ENCODE measurements at regions not wholly inside any gene's neighbourhood (a gene's known extent, or its start where the extent isn't known, plus 50 kb on each side); places are given as distances from the start of the nearest gene placed in this dataset.

DNA sequence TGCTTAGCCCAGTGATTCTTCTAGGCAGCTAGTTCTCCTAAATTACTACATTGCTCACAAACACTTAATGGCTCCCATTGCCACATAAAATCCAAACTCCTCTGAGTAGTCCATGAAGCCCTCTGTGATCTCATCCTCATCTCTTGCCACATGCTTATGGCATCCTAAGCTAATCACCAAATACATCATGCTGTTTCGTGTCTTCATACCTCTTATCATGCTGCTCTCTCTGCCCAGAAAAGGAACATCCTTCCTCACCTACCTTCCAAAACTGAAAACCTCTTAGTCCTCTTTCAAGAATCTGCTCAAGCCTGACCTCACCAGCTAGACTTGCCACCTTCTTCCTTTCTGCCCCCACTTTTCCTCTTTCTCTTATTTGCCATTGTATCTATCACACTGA, 108.5 kb downstream of the DUSP6 start:
- Histone ChIP-seq H3K9me3 (ENCODE audit: control insufficient read depth, insufficient read depth, low read length) (no peaks in the 10 kb centered on the region), H3K27me3 (ENCODE audit: control insufficient read depth, insufficient read depth, low read length) (peaks cover 37% of the 10 kb centered on the region), H3K4me3 (ENCODE audit: low read depth, low read length) (no peak overlapping the region), H3K36me3 (ENCODE audit: control insufficient read depth, insufficient read depth, low read length) (no peaks in the 10 kb centered on the region), H3K4me1 (ENCODE audit: control insufficient read depth, insufficient read depth, low read length) (peaks cover 42% of the 10 kb centered on the region), H3K27ac (ENCODE audit: low read depth, low read length) (no peak overlapping the region), H3K9ac (ENCODE audit: low read depth, low read length) (no peak overlapping the region)

- H3K27ac ChIP-seq (ENCODE audit: low read depth, low read length): no peak overlapping the region
- peaks cover 13% of the 10 kb centered on the region for H3K27me3 ChIP-seq (ENCODE audit: control insufficient read depth, insufficient read depth, low read length)
- H3K9me3 ChIP-seq (ENCODE audit: control insufficient read depth, insufficient read depth, low read length): no peaks in the 10 kb centered on the region
- H3K36me3 ChIP-seq (ENCODE audit: control insufficient read depth, insufficient read depth, low read length): no peaks in the 10 kb centered on the region
- H3K4me1 ChIP-seq (ENCODE audit: control insufficient read depth, insufficient read depth, low read length): peaks cover 1% of the 10 kb centered on the region
- H3K9ac ChIP-seq (ENCODE audit: low read depth, low read length): no peak overlapping the region
- no peak overlapping the region for H3K4me3 ChIP-seq (ENCODE audit: low read depth, low read length)
Observed at GRCh38 chr12:89239534-89239933, 112.8 kb downstream of the DUSP6 start.

DNA sequence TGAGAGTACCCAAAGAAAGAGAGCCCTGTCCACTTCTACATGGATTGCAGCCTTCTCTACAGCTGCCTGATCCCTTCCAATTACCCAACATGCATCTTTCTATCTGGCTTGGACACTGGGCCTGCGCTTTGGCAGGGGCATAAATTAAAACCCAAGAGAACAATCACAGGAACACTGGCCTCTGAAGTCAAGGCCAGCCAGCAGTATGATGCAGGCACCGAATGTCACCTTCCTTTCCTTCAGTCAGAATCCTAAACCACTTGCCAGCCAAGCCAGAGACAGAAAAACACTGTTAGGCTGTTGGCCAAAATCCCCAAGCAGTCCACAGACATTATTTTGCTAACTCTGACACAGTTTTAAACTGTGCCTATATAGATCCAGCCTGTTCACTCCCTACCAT, 113.7 kb downstream of the DUSP6 start:
- Histone ChIP-seq H3K9me3 (ENCODE audit: control insufficient read depth, insufficient read depth, low read length) (no peaks in the 10 kb centered on the region), H3K27ac (ENCODE audit: low read depth, low read length) (no peak overlapping the region), H3K4me3 (ENCODE audit: low read depth, low read length) (no peak overlapping the region), H3K36me3 (ENCODE audit: control insufficient read depth, insufficient read depth, low read length) (no peaks in the 10 kb centered on the region), H3K9ac (ENCODE audit: low read depth, low read length) (no peak overlapping the region), H3K27me3 (ENCODE audit: control insufficient read depth, insufficient read depth, low read length) (peaks cover 3% of the 10 kb centered on the region), H3K4me1 (ENCODE audit: control insufficient read depth, insufficient read depth, low read length) (no peaks in the 10 kb centered on the region)

DNA sequence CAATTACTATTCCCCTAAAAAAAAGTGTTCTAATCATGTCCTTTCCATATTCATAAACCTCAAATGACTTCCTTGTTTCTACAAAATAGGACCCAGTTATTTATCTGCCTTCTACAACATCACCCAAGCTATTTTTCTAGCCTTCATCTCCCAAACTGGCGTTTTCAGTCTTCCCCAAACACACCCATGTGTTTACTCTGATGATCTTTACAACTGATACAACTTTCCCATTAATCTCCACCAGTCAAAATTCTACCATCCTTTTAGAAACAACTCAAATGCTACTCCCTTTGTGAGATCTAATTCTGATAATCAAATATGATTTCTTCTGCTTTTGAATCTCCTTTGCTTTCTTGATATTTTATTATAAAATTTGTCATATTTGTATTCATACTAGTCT, 114.5 kb downstream of the DUSP6 start:
- no peak overlapping the region for H3K9ac ChIP-seq (ENCODE audit: low read depth, low read length)
- H3K27me3 ChIP-seq (ENCODE audit: control insufficient read depth, insufficient read depth, low read length): no peaks in the 10 kb centered on the region
- H3K36me3 ChIP-seq (ENCODE audit: control insufficient read depth, insufficient read depth, low read length): no peaks in the 10 kb centered on the region
- H3K4me3 ChIP-seq (ENCODE audit: low read depth, low read length): no peak overlapping the region
- H3K27ac ChIP-seq (ENCODE audit: low read depth, low read length): no peak overlapping the region
- no peaks in the 10 kb centered on the region for H3K9me3 ChIP-seq (ENCODE audit: control insufficient read depth, insufficient read depth, low read length)
- H3K4me1 ChIP-seq (ENCODE audit: control insufficient read depth, insufficient read depth, low read length): no peaks in the 10 kb centered on the region

- H3K9ac ChIP-seq (ENCODE audit: low read depth, low read length): no peak overlapping the region
- H3K9me3 ChIP-seq (ENCODE audit: control insufficient read depth, insufficient read depth, low read length): no peaks in the 10 kb centered on the region
- H3K27ac ChIP-seq (ENCODE audit: low read depth, low read length): no peak overlapping the region
- no peaks in the 10 kb centered on the region for H3K36me3 ChIP-seq (ENCODE audit: control insufficient read depth, insufficient read depth, low read length)
- H3K4me1 ChIP-seq (ENCODE audit: control insufficient read depth, insufficient read depth, low read length): no peaks in the 10 kb centered on the region
- H3K4me3 ChIP-seq (ENCODE audit: low read depth, low read length): no peak overlapping the region
- no peaks in the 10 kb centered on the region for H3K27me3 ChIP-seq (ENCODE audit: control insufficient read depth, insufficient read depth, low read length)
Observed at GRCh38 chr12:89236748-89237383, 115.4 kb downstream of the DUSP6 start.

- Histone ChIP-seq H3K36me3 (ENCODE audit: control insufficient read depth, insufficient read depth, low read length) (no peaks in the 10 kb centered on the region), H3K27ac (ENCODE audit: low read depth, low read length) (no peak overlapping the region), H3K4me3 (ENCODE audit: low read depth, low read length) (no peak overlapping the region), H3K4me1 (ENCODE audit: control insufficient read depth, insufficient read depth, low read length) (no peaks in the 10 kb centered on the region), H3K9ac (ENCODE audit: low read depth, low read length) (no peak overlapping the region), H3K9me3 (ENCODE audit: control insufficient read depth, insufficient read depth, low read length) (no peaks in the 10 kb centered on the region), H3K27me3 (ENCODE audit: control insufficient read depth, insufficient read depth, low read length) (no peaks in the 10 kb centered on the region)
Observed at GRCh38 chr12:89236237-89236636, 116.1 kb downstream of the DUSP6 start.

GRCh38 chr12:89235189-89235993, 116.9 kb downstream of the DUSP6 start:
- H3K27me3 ChIP-seq (ENCODE audit: control insufficient read depth, insufficient read depth, low read length): no peaks in the 10 kb centered on the region
- no peak overlapping the region for H3K27ac ChIP-seq (ENCODE audit: low read depth, low read length)
- no peak overlapping the region for H3K4me3 ChIP-seq (ENCODE audit: low read depth, low read length)
- no peaks in the 10 kb centered on the region for H3K36me3 ChIP-seq (ENCODE audit: control insufficient read depth, insufficient read depth, low read length)
- H3K9me3 ChIP-seq (ENCODE audit: control insufficient read depth, insufficient read depth, low read length): no peaks in the 10 kb centered on the region
- no peaks in the 10 kb centered on the region for H3K4me1 ChIP-seq (ENCODE audit: control insufficient read depth, insufficient read depth, low read length)
- H3K9ac ChIP-seq (ENCODE audit: low read depth, low read length): no peak overlapping the region

GRCh38 chr12:89234324-89235114, 117.8 kb downstream of the DUSP6 start:
- no peak overlapping the region for H3K4me3 ChIP-seq (ENCODE audit: low read depth, low read length)
- H3K9me3 ChIP-seq (ENCODE audit: control insufficient read depth, insufficient read depth, low read length): no peaks in the 10 kb centered on the region
- H3K27ac ChIP-seq (ENCODE audit: low read depth, low read length): no peak overlapping the region
- H3K9ac ChIP-seq (ENCODE audit: low read depth, low read length): no peak overlapping the region
- no peaks in the 10 kb centered on the region for H3K27me3 ChIP-seq (ENCODE audit: control insufficient read depth, insufficient read depth, low read length)
- H3K36me3 ChIP-seq (ENCODE audit: control insufficient read depth, insufficient read depth, low read length): no peaks in the 10 kb centered on the region
- H3K4me1 ChIP-seq (ENCODE audit: control insufficient read depth, insufficient read depth, low read length): no peaks in the 10 kb centered on the region

GRCh38 chr12:89231686-89232085, 120.6 kb downstream of the DUSP6 start:
- no peak overlapping the region for H3K27ac ChIP-seq (ENCODE audit: low read depth, low read length)

DNA sequence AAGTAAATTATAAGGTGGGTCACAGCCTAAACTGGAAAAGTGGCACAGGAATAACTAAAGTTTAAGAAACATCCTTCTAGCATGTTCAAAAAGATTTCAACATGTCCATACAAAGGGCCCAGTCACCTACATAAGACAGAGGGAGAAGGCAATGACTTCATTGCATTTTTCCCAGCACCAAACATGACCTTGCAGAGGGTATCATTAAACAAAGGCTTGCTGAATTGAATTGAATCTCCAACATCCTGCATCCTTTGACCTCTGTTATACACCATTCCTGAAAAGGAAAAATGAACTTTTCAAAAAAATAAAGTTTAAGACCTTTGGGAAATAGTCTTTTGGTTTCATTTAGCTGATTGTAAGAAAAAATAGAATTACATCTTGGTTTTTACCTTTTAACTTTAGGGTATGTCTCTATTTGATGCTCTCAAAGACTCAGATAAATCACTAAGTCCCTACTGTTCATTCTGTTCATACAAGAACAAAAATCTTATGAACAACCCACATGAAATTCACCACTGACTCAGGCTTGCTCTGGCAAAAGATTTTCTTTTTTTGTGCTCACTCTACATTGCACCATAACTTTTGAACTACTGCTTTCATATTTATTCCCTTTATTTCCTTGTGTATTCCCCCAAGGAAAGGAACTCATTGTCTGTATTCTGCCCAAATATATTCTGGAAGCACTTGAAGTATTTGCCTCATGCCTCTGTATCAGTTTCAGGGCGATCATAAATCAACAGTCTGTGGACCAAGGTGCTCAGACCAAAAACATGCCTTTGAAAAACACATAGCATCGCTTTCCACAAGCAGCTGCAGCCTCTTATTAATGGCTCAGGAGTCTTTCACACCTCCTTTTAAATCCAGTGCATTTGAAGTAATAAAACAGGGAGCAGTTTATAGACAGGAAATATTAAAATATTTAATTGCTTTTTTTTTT, 121.7 kb downstream of the DUSP6 start:
- Histone ChIP-seq H3K36me3 (ENCODE audit: control insufficient read depth, insufficient read depth, low read length) (no peaks in the 10 kb centered on the region), H3K9ac (ENCODE audit: low read depth, low read length) (no peak overlapping the region), H3K27ac (ENCODE audit: low read depth, low read length) (no peak overlapping the region), H3K9me3 (ENCODE audit: control insufficient read depth, insufficient read depth, low read length) (no peaks in the 10 kb centered on the region), H3K27me3 (ENCODE audit: control insufficient read depth, insufficient read depth, low read length) (no peaks in the 10 kb centered on the region), H3K4me1 (ENCODE audit: control insufficient read depth, insufficient read depth, low read length) (peaks cover 18% of the 10 kb centered on the region), H3K4me3 (ENCODE audit: low read depth, low read length) (no peak overlapping the region)

More at GRCh38 chr12:89231686-89232085, 120.6 kb downstream of the DUSP6 start:
- H3K27me3 ChIP-seq (ENCODE audit: control insufficient read depth, insufficient read depth, low read length): no peaks in the 10 kb centered on the region
- peaks cover 7% of the 10 kb centered on the region; the same call in 1 of the 2 replicates for H3K4me1 ChIP-seq (ENCODE audit: control insufficient read depth, insufficient read depth, low read length)
- H3K9me3 ChIP-seq (ENCODE audit: control insufficient read depth, insufficient read depth, low read length): no peaks in the 10 kb centered on the region
- H3K36me3 ChIP-seq (ENCODE audit: control insufficient read depth, insufficient read depth, low read length): no peaks in the 10 kb centered on the region
- H3K9ac ChIP-seq (ENCODE audit: low read depth, low read length): no peak overlapping the region
- H3K4me3 ChIP-seq (ENCODE audit: low read depth, low read length): no peak overlapping the region
